ENCODE measurements at regions not wholly inside any gene's neighbourhood (a gene's known extent, or its start where the extent isn't known, plus 50 kb on each side); places are given as distances from the start of the nearest gene placed in this dataset.
A peak's percentile ranks its signal among the peaks of the same experiment; 100 is the strongest.

- H3K9me2 ChIP-seq (replicated peaks; ENCODE audit: low read length), result no peaks in the 10 kb centered on the region
- H3K36me3 ChIP-seq (ENCODE audit: low read depth, low read length), result no peaks in the 10 kb centered on the region
- H4K20me1 ChIP-seq (ENCODE audit: low read length), result no peaks in the 10 kb centered on the region
- intact Hi-C loops (cut with micrococcal nuclease), result no loop called here
- ATAC-seq, result no peak
- H2AFZ ChIP-seq (ENCODE audit: low read length), result no peak overlapping the region
- ChIA-PET POLR2A (ENCODE audit: unreplicated experiment) (no interaction called here), CTCF (no interaction called here)
- no peaks in the 10 kb centered on the region for H3K4me1 ChIP-seq (ENCODE audit: insufficient read depth, low read length)
- no peaks in the 10 kb centered on the region for H3F3A ChIP-seq (ENCODE audit: low read length, unreplicated experiment)
- BruUV-seq (replicated peaks), result no TSS peak
- no peak overlapping the region for H3K4me2 ChIP-seq (ENCODE audit: low read length)
- no peaks in the 10 kb centered on the region for H3K9me3 ChIP-seq (ENCODE audit: low read length)
- DNase-seq, result no peak
- H3K27ac ChIP-seq (ENCODE audit: low read length), result no peak overlapping the region
- H3K4me3 ChIP-seq (ENCODE audit: low read length), result no peak overlapping the region
- H3K79me2 ChIP-seq (ENCODE audit: low read length), result no peaks in the 10 kb centered on the region
- H3K27me3 ChIP-seq (ENCODE audit: low read length), result no peaks in the 10 kb centered on the region
- TF ChIP-seq EZH2 (IDR thresholded peaks at IDR 0.05; ENCODE audit: low read length, unreplicated experiment) (no peak), CTCF (conservative IDR thresholded peaks at IDR 0.05; ENCODE audit: low read depth, low read length) (no peak), EZH2phosphoT487 (IDR thresholded peaks at IDR 0.05; ENCODE audit: borderline replicate concordance, low read length) (no peak)
- H3K9ac ChIP-seq (ENCODE audit: low read length), result no peak overlapping the region
Observed at GRCh38 chr7:68166525-68166924, 1169.9 kb downstream of the TYW1 start.

- Histone ChIP-seq H3K4me1 (ENCODE audit: insufficient read depth, low read length) (no peaks in the 10 kb centered on the region), H3K27ac (ENCODE audit: low read length) (no peak overlapping the region), H3K79me2 (ENCODE audit: low read length) (no peaks in the 10 kb centered on the region), H3F3A (ENCODE audit: low read length, unreplicated experiment) (no peaks in the 10 kb centered on the region), H3K9me2 (replicated peaks; ENCODE audit: low read length) (no peaks in the 10 kb centered on the region), H3K9ac (ENCODE audit: low read length) (no peak overlapping the region), H3K4me3 (ENCODE audit: low read length) (no peak overlapping the region), H2AFZ (ENCODE audit: low read length) (no peak overlapping the region), H3K27me3 (ENCODE audit: low read length) (no peaks in the 10 kb centered on the region), H4K20me1 (ENCODE audit: low read length) (no peaks in the 10 kb centered on the region), H3K9me3 (ENCODE audit: low read length) (no peaks in the 10 kb centered on the region), H3K36me3 (ENCODE audit: low read depth, low read length) (no peaks in the 10 kb centered on the region), H3K4me2 (ENCODE audit: low read length) (no peak overlapping the region)
- CTCF ChIA-PET, result no interaction called here
- TF ChIP-seq CTCF (conservative IDR thresholded peaks at IDR 0.05; ENCODE audit: low read depth, low read length) (no peak), EZH2phosphoT487 (IDR thresholded peaks at IDR 0.05; ENCODE audit: borderline replicate concordance, low read length) (no peak), EZH2 (IDR thresholded peaks at IDR 0.05; ENCODE audit: low read length, unreplicated experiment) (no peak)
- BruUV-seq (replicated peaks), result no TSS peak
- POLR2A ChIA-PET (ENCODE audit: unreplicated experiment), result no interaction called here
- no peak for ATAC-seq
- DNase-seq, result no peak
- intact Hi-C loops (cut with micrococcal nuclease), result no loop called here
Observed at GRCh38 chr7:68173513-68173912, 1176.9 kb downstream of the TYW1 start.

GRCh38 chr7:68176974-68177373 is 1180.3 kb downstream of the TYW1 start:
- POLR2A ChIA-PET (ENCODE audit: unreplicated experiment), result no interaction called here
- Histone ChIP-seq H3K4me3 (ENCODE audit: low read length) (no peak overlapping the region), H3F3A (ENCODE audit: low read length, unreplicated experiment) (no peaks in the 10 kb centered on the region), H3K27ac (ENCODE audit: low read length) (no peak overlapping the region), H3K27me3 (ENCODE audit: low read length) (no peaks in the 10 kb centered on the region), H3K9me3 (ENCODE audit: low read length) (no peaks in the 10 kb centered on the region), H4K20me1 (ENCODE audit: low read length) (no peaks in the 10 kb centered on the region), H3K79me2 (ENCODE audit: low read length) (no peaks in the 10 kb centered on the region), H3K4me1 (ENCODE audit: insufficient read depth, low read length) (no peaks in the 10 kb centered on the region), H3K4me2 (ENCODE audit: low read length) (no peak overlapping the region), H3K36me3 (ENCODE audit: low read depth, low read length) (no peaks in the 10 kb centered on the region), H3K9ac (ENCODE audit: low read length) (no peak overlapping the region), H3K9me2 (replicated peaks; ENCODE audit: low read length) (no peaks in the 10 kb centered on the region), H2AFZ (ENCODE audit: low read length) (no peak overlapping the region)
- TF ChIP-seq EZH2 (IDR thresholded peaks at IDR 0.05; ENCODE audit: low read length, unreplicated experiment), result no peak
- TF ChIP-seq CTCF (conservative IDR thresholded peaks at IDR 0.05; ENCODE audit: low read depth, low read length), result peak; percentile 58
- ATAC-seq, result peak; percentile 27; the same call in 1 of the 2 replicates
- BruUV-seq (replicated peaks), result no TSS peak
- CTCF ChIA-PET, result no interaction called here
- intact Hi-C loops (cut with micrococcal nuclease), result no loop called here
- DNase-seq, result peak; percentile 48
